ENCODE measurements at regions not wholly inside any gene's neighbourhood (a gene's known extent, or its start where the extent isn't known, plus 50 kb on each side); places are given as distances from the start of the nearest gene placed in this dataset.

DNA sequence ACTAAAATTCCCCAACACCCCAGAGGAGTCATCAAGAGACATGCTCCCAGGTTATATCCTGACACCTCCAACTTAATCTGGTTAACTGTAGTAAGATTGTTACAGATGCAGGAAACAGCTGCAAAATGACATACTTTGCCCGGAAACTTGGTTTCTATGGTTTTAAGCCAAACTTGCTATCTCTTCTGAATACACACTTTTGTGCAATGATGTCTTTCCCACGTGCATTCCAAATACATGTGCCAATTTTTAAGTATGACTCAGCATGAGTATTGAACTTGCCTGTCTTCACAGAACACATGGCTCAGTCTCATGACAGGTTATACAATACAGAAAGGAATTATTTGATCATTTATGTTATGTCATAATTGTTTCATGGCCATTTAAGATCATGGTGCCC, 207.0 kb upstream of the DCBLD2 start:
- no peak overlapping the region for H3K4me3 ChIP-seq (ENCODE audit: low read depth, low read length)
- TF ChIP-seq CTCF (IDR thresholded peaks at IDR 0.05; ENCODE audit: insufficient read depth, low read depth, low read length), result no peak
- peak; percentile 93 for DNase-seq (ENCODE audit: low read depth)

GRCh38 chr3:99094606-99095005, 193.1 kb upstream of the DCBLD2 start:
- DNase-seq (ENCODE audit: low read depth), result no peak
- TF ChIP-seq CTCF (IDR thresholded peaks at IDR 0.05; ENCODE audit: insufficient read depth, low read depth, low read length), result no peak
- H3K4me3 ChIP-seq (ENCODE audit: low read depth, low read length), result no peak overlapping the region

DNA sequence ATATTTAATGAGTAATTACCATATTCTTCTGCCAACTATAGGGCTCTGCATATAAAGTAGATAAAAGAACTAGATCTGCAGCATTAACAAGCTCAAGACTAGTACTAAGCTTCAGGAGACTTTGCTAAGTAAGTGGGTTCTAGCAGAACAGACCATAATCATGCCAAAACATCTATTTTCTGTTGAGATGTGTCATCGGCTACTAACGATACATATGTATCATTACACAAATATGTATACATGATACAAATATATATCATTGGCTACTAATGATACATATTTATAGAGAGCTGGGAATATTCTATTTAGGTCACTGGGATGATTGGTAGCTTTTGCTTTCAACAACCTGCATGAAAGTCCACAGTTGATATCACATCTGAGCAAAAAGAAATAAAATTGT, 185.8 kb upstream of the DCBLD2 start:
- no peak for DNase-seq (ENCODE audit: low read depth)
- TF ChIP-seq CTCF (IDR thresholded peaks at IDR 0.05; ENCODE audit: insufficient read depth, low read depth, low read length), result no peak
- H3K4me3 ChIP-seq (ENCODE audit: low read depth, low read length), result no peak overlapping the region

- TF ChIP-seq CTCF (IDR thresholded peaks at IDR 0.05; ENCODE audit: insufficient read depth, low read depth, low read length), result no peak
- H3K4me3 ChIP-seq (ENCODE audit: low read depth, low read length), result no peak overlapping the region
Observed at GRCh38 chr3:99084826-99085225, 183.3 kb upstream of the DCBLD2 start.

DNA sequence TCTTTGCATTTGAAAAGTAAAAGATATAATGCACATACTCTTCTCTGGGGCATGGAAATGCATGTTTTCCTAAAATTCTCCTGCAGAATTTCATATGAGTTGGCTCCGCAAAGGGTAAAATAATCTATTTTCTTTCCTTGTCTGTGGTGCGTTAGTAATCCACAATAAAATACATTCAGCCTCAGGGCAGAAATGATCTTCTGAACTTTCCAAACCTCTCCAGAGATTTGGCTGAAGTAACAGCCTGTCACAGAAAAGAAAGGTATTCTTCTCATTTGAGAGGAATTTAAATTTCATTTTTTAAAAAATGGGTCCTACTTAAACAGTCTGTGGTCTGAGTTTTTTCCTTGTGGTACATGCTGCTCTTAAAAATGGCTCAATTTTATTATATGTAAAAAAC, 182.7 kb upstream of the DCBLD2 start:
- DNase-seq (ENCODE audit: low read depth), result no peak
- no peak overlapping the region for H3K4me3 ChIP-seq (ENCODE audit: low read depth, low read length)
- no peak for TF ChIP-seq CTCF (IDR thresholded peaks at IDR 0.05; ENCODE audit: insufficient read depth, low read depth, low read length)

More at GRCh38 chr3:99084826-99085225, 183.3 kb upstream of the DCBLD2 start:
- peak; percentile 5 for DNase-seq (ENCODE audit: low read depth)

GRCh38 chr3:99071096-99071495, 169.6 kb upstream of the DCBLD2 start:
- DNase-seq (ENCODE audit: low read depth), result no peak
- no peak overlapping the region for H3K4me3 ChIP-seq (ENCODE audit: low read depth, low read length)
- no peak for TF ChIP-seq CTCF (IDR thresholded peaks at IDR 0.05; ENCODE audit: insufficient read depth, low read depth, low read length)

- no peak for DNase-seq (ENCODE audit: low read depth)
- TF ChIP-seq CTCF (IDR thresholded peaks at IDR 0.05; ENCODE audit: insufficient read depth, low read depth, low read length), result no peak
- H3K4me3 ChIP-seq (ENCODE audit: low read depth, low read length), result no peak overlapping the region
Observed at GRCh38 chr3:99069973-99070372, 168.5 kb upstream of the DCBLD2 start.
